ENCODE measurements at regions not wholly inside any gene's neighbourhood (a gene's known extent, or its start where the extent isn't known, plus 50 kb on each side); places are given as distances from the start of the nearest gene placed in this dataset.

GRCh38 chr7:46942574-46942973, 639.3 kb downstream of the TNS3 start (continued):
- TF ChIP-seq ZNF462 (CRISPR knock-in tag; IDR thresholded peaks at IDR 0.05), result no peak

- no peaks in the 10 kb centered on the region for H4K20me1 ChIP-seq (replicated peaks; ENCODE audit: insufficient read depth)
- no peaks in the 10 kb centered on the region for H3K4me1 ChIP-seq (ENCODE audit: insufficient read depth)
- no peak overlapping the region for H3K4me2 ChIP-seq
- Mint-ChIP-seq H3K9me3 (peaks cover 5% of the 10 kb centered on the region; the same call in 1 of the 3 replicates), H3K36me3 (ENCODE audit: low read depth) (no peaks in the 10 kb centered on the region), H3K4me3 (no peak overlapping the region), H3K4me1 (no peaks in the 10 kb centered on the region), H3K27ac (no peak overlapping the region), H3K27me3 (ENCODE audit: insufficient read depth, low read depth, poor library complexity) (peaks cover 2% of the 10 kb centered on the region)
- H3K36me3 ChIP-seq (ENCODE audit: insufficient read depth), result no peaks in the 10 kb centered on the region
- no peak overlapping the region for H3K27ac ChIP-seq (ENCODE audit: low read depth)
- no peak overlapping the region for H2AFZ ChIP-seq
- H3K27me3 ChIP-seq (ENCODE audit: insufficient read depth), result no peaks in the 10 kb centered on the region
- no peaks in the 10 kb centered on the region for H3F3A ChIP-seq (replicated peaks; ENCODE audit: low read depth)
- TF ChIP-seq EZH2phosphoT487 (IDR thresholded peaks at IDR 0.05; ENCODE audit: unreplicated experiment) (no peak), STAT1 (IDR thresholded peaks at IDR 0.05; ENCODE audit: unreplicated experiment) (no peak), CTCF (conservative IDR thresholded peaks at IDR 0.05; ENCODE audit: low read depth in 2 of 2) (no peak), ZNF331 (CRISPR knock-in tag; IDR thresholded peaks at IDR 0.05; ENCODE audit: low read depth) (no peak), REST (IDR thresholded peaks at IDR 0.05; ENCODE audit: unreplicated experiment) (no peak), CREB1 (CRISPR knock-in tag; IDR thresholded peaks at IDR 0.05; ENCODE audit: low read depth) (no peak), NANOG (IDR thresholded peaks at IDR 0.05; ENCODE audit: borderline replicate concordance) (no peak), JUNB (IDR thresholded peaks at IDR 0.05; ENCODE audit: unreplicated experiment) (no peak), EZH2 (IDR thresholded peaks at IDR 0.05; ENCODE audit: low read depth, unreplicated experiment) (no peak), ZNF114 (CRISPR knock-in tag; IDR thresholded peaks at IDR 0.05) (no peak), POLR2AphosphoS5 (IDR thresholded peaks at IDR 0.05; ENCODE audit: low read depth) (no peak)
- no peak for ATAC-seq
- H3K79me2 ChIP-seq (replicated peaks; ENCODE audit: insufficient read depth), result no peaks in the 10 kb centered on the region
- H3K9me2 ChIP-seq (ENCODE audit: insufficient read depth), result 0 out of 2 replicates have a peak, but pooled peaks cover 11% of the 10 kb centered on the region
- no peak for DNase-seq (ENCODE audit: low spot score)
- H3K4me3 ChIP-seq, result no peak overlapping the region
Observed at GRCh38 chr7:46940178-46940577, 641.7 kb downstream of the TNS3 start.
